Breast epithelium (tissue), 4 donors: ENCODE measurements at regions not wholly inside any gene's neighbourhood (a gene's known extent, or its start where the extent isn't known, plus 50 kb on each side); places are given as distances from the start of the nearest gene placed in this dataset.

ENCODE experiments used
- DNase-seq, 2 donors: peaks; one replicate each; pipeline ENCODE4 v3.0.0-alpha.2; 2019; ENCODE audit warnings: low spot score in 2 of 2
- H3K27ac ChIP-seq, 2 donors: fragments of 200-600 bp; sonication (generic) in 1 of 2; one replicate each; pipeline ENCODE4 v1.5.1; 2016 to 2019; ENCODE audit warnings: mild to moderate bottlenecking in 1 of 2
- H3K27me3 ChIP-seq, 2 donors: fragments of 200-600 bp; sonication (generic) in 1 of 2; one replicate each; pipeline versions ENCODE4 v1.5.1 to v1.6.0; 2017 to 2019; ENCODE audit warnings: control low read depth in 1 of 2, mild to moderate bottlenecking in 1 of 2
- H3K36me3 ChIP-seq: fragments of 200-600 bp; one replicate; pipeline ENCODE4 v1.5.1; 2019
- H3K4me1 ChIP-seq, 2 donors: fragments of 200-600 bp; sonication (generic); one replicate each; pipeline ENCODE4 v1.5.1; 2016 to 2019; ENCODE audit warnings: control low read depth in 1 of 2
- H3K4me3 ChIP-seq, 3 donors: fragments of 200-600 bp; sonication (generic); 1 replicate in 2 of 3; 2 replicates in 1 of 3; pipeline ENCODE4 v1.5.1; 2016 to 2019; ENCODE audit warnings: mild to moderate bottlenecking in 3 of 3, moderate library complexity in 2 of 3
- H3K9me3 ChIP-seq, 2 donors: fragments of 200-600 bp; sonication (generic) in 1 of 2; one replicate each; pipeline ENCODE4 v1.5.1; 2016 to 2019; ENCODE audit warnings: control low read depth in 1 of 2
- POLR2A ChIP-seq: fragments of 450-650 bp; IDR thresholded peaks from one replicate; pipeline ENCODE4 v1.6.1; 2016; ENCODE audit warnings: antibody characterized with exemption, mild to moderate bottlenecking, moderate library complexity
- POLR2AphosphoS5 ChIP-seq, 3 donors: sonication (generic); formaldehyde crosslinking; IDR thresholded peaks; one replicate each; pipeline ENCODE4 v1.6.1; 2017; ENCODE audit warnings: antibody characterized with exemption in 3 of 3
- intact Hi-C: fragments of 100-400 bp; cut with DNase I; formaldehyde crosslinking; loops from one replicate; pipeline ENCODE4 v1.15.1; 2023; ENCODE audit warnings: low total_unique reads
- TF ChIP-seq, protein P1 (sequence below), 3 donors: fragments of 450-650 bp; IDR thresholded peaks; one replicate each; pipeline ENCODE4 v1.5.1; 2016 to 2017; ENCODE audit warnings: antibody characterized with exemption in 3 of 3, mild to moderate bottlenecking in 3 of 3, moderate library complexity in 3 of 3

DNA sequence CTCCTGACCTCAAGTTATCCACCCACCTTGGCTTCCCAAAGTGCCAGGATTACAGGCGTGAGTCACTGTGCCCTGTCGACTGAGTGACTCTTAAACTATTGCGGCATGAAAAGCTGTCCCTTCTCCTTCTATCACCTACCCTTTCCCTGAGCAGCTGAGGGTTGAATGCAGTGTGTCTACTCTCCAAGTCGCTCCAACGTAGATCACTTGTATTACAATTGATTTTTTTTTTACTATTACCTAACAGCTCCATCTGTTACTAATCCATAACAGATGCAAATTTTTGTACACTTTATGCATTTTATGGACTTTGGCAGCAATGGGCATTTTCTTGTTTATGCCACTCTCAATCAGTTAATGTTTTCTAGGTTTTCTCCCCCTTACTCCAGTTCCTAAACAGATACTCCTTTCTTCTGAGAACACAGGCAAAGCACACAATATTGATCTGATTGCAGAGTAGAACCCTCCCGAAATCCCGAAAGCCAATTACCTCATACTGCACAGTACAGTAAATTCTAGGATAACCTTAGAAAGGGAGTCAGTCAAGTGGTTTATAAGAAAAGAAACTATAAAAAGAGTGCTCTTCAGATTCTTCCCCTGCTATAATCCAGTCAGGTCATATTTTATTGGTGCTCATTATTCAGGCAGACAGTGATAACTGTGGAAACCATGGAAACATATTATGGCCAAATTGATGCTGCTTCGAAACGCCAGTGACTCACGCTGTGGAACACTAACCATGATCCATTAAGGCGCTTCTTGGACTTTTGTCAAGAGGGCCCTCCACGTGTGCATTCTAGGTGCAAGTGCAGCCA is 273.0 kb downstream of the ADGB start:
- Histone ChIP-seq H3K27ac (no peak overlapping the region), H3K4me1 (no peaks in the 10 kb centered on the region), H3K27me3 (no peaks in the 10 kb centered on the region), H3K9me3 (no peaks in the 10 kb centered on the region), H3K4me3 (no peak overlapping the region), H3K36me3 (no peaks in the 10 kb centered on the region)
- no peak for DNase-seq
- intact Hi-C loops: no loop called here
- TF ChIP-seq, protein P1, sequence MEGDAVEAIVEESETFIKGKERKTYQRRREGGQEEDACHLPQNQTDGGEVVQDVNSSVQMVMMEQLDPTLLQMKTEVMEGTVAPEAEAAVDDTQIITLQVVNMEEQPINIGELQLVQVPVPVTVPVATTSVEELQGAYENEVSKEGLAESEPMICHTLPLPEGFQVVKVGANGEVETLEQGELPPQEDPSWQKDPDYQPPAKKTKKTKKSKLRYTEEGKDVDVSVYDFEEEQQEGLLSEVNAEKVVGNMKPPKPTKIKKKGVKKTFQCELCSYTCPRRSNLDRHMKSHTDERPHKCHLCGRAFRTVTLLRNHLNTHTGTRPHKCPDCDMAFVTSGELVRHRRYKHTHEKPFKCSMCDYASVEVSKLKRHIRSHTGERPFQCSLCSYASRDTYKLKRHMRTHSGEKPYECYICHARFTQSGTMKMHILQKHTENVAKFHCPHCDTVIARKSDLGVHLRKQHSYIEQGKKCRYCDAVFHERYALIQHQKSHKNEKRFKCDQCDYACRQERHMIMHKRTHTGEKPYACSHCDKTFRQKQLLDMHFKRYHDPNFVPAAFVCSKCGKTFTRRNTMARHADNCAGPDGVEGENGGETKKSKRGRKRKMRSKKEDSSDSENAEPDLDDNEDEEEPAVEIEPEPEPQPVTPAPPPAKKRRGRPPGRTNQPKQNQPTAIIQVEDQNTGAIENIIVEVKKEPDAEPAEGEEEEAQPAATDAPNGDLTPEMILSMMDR (IDR thresholded peaks at IDR 0.05): no peak
- TF ChIP-seq POLR2AphosphoS5 (IDR thresholded peaks at IDR 0.05) (no peak), POLR2A (no peak)

DNA sequence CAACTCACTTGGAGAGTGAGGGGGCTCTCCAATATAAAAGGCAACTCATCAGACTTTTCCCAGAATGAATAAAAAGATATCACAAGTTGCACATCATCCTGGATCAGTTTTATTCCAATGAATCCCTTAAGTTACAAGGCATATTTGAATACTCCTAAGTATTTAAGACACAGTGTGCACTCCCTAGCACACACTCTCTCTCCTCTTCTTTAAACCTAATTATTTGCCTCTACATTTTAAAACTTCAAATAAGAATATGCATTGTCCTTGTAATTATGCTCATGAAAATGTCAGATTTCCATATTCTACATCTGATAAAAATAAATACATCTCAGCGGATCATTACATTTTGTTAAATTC is 273.6 kb downstream of the ADGB start:
- H3K36me3 ChIP-seq: no peaks in the 10 kb centered on the region
- H3K4me3 ChIP-seq: no peak overlapping the region
- intact Hi-C loops: no loop called here
- DNase-seq: no peak
- no peaks in the 10 kb centered on the region for H3K4me1 ChIP-seq
- no peak for TF ChIP-seq POLR2AphosphoS5 (IDR thresholded peaks at IDR 0.05)
- TF ChIP-seq, protein P1 (IDR thresholded peaks at IDR 0.05): no peak
- TF ChIP-seq POLR2A: no peak
- no peaks in the 10 kb centered on the region for H3K9me3 ChIP-seq
- H3K27me3 ChIP-seq: no peaks in the 10 kb centered on the region
- H3K27ac ChIP-seq: no peak overlapping the region

DNA sequence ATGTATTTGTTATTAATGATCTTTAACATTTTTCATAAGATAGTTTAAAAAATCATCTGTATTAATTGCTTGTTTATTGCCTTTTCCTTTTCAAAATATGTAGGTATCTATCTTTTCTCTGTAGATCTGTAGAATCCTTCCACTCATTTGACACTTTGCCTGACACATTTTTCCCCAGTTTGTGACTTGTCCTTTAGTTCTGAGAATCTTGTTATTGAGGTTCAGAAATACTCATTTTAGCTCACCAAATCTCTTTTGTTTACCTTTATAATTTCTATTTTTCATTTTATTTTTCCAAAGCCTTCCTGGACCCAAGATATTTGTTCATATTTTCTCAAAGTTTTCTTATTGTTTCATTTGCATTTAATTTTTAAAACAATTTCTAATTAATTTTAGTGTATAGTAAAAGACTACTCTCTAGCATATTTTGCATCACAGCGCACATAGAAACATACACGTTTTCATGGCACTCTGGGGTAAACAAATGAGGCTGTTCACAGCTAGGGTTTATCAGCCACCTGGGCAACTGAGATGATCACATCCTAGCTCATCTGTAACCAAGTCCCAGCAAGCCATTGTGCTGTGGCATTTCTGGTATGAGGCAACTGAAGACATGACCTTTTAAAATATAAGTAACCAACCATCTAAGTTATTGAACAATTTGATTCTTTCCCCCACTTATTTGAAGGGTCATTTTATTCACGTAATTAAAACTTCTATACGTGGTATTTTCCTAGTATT is 275.7 kb downstream of the ADGB start:
- Histone ChIP-seq H3K36me3 (no peaks in the 10 kb centered on the region), H3K4me3 (no peak overlapping the region), H3K4me1 (no peaks in the 10 kb centered on the region), H3K27ac (no peak overlapping the region), H3K27me3 (no peaks in the 10 kb centered on the region), H3K9me3 (no peaks in the 10 kb centered on the region)
- intact Hi-C loops: no loop called here
- DNase-seq: no peak
- TF ChIP-seq POLR2AphosphoS5 (IDR thresholded peaks at IDR 0.05) (no peak), POLR2A (no peak)
- TF ChIP-seq, protein P1 (IDR thresholded peaks at IDR 0.05): no peak

DNA sequence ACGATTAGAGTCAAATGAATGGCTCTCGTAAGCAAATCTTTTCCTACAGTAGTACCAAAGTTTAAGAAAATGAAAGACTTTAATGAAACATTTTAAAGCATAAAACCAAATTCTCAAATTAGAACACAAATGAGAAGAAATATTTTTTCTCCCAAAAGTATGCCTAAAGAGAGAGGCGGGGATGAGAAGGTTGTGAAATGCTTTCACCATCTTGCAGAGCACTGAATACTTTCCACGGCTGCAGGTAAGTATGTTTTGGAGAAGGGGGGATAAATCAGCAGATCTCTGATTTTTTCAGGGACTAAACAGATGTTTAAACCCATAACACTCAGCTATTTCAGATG is 277.1 kb downstream of the ADGB start:
- H3K36me3 ChIP-seq: no peaks in the 10 kb centered on the region
- no peaks in the 10 kb centered on the region for H3K27me3 ChIP-seq
- no peaks in the 10 kb centered on the region for H3K9me3 ChIP-seq
- H3K4me3 ChIP-seq: no peak overlapping the region
- TF ChIP-seq POLR2A: no peak
- no peak for TF ChIP-seq POLR2AphosphoS5 (IDR thresholded peaks at IDR 0.05)
- TF ChIP-seq, protein P1 (IDR thresholded peaks at IDR 0.05): no peak
- no peak for DNase-seq
- intact Hi-C loops: no loop called here
- H3K4me1 ChIP-seq: no peaks in the 10 kb centered on the region
- H3K27ac ChIP-seq: no peak overlapping the region
